HG02571 (cell line): ENCODE measurements at regions not wholly inside any gene's neighbourhood (a gene's known extent, or its start where the extent isn't known, plus 50 kb on each side); places are given as distances from the start of the nearest gene placed in this dataset.
"Not testable (repeated sequence)": the region's sequence is repeated elsewhere in the genome, so short reads cannot be mapped to it uniquely, and the experiment has no call there.

Experiments
- ATAC-seq: cut with Tn5 transposase; IDR thresholded peaks from one replicate; pipeline ENCODE4 v1.9.1; 2021; ENCODE audit warnings: mild to moderate bottlenecking, moderate library complexity; ENCODE audit not compliant: unreplicated experiment

- peak; percentile 91 for ATAC-seq
Measured at GRCh38 chr1:101128211-101128727, 102.7 kb upstream of the DPH5 start.

GRCh38 chr1:101124405-101124804, 98.8 kb upstream of the DPH5 start:
- ATAC-seq: no peak

- ATAC-seq: not testable (repeated sequence)
Measured at GRCh38 chr1:101123904-101124303, 98.3 kb upstream of the DPH5 start.

- peak; percentile 97 for ATAC-seq
Measured at GRCh38 chr1:101122452-101123166, 97.0 kb upstream of the DPH5 start.

GRCh38 chr1:101121975-101122374, 96.4 kb upstream of the DPH5 start:
- ATAC-seq: no peak

- ATAC-seq: no peak
Measured at GRCh38 chr1:101121504-101121903, 95.9 kb upstream of the DPH5 start.

GRCh38 chr1:101120868-101121267, 95.3 kb upstream of the DPH5 start:
- no peak for ATAC-seq

GRCh38 chr1:101119289-101119688, 93.7 kb upstream of the DPH5 start:
- no peak for ATAC-seq

GRCh38 chr1:101116006-101116405, 90.4 kb upstream of the DPH5 start:
- ATAC-seq: no peak

- no peak for ATAC-seq
Measured at GRCh38 chr1:101115112-101115511, 89.5 kb upstream of the DPH5 start.

- ATAC-seq: not testable (repeated sequence)
Measured at GRCh38 chr1:101114128-101114527, 88.5 kb upstream of the DPH5 start.

- ATAC-seq: peak; percentile 80
Measured at GRCh38 chr1:101112051-101112780, 86.6 kb upstream of the DPH5 start.

- ATAC-seq: no peak
Measured at GRCh38 chr1:101111461-101111860, 85.9 kb upstream of the DPH5 start.

- ATAC-seq: no peak
Measured at GRCh38 chr1:101109791-101110190, 84.2 kb upstream of the DPH5 start.

- ATAC-seq: no peak
Measured at GRCh38 chr1:101108111-101108500, 82.5 kb upstream of the DPH5 start.

GRCh38 chr1:101107496-101108110, 82.0 kb upstream of the DPH5 start:
- ATAC-seq: no peak

- no peak for ATAC-seq
Measured at GRCh38 chr1:101105877-101106276, 80.3 kb upstream of the DPH5 start.

GRCh38 chr1:101102426-101103156, 77.0 kb upstream of the DPH5 start:
- no peak for ATAC-seq

- no peak for ATAC-seq
Measured at GRCh38 chr1:101101360-101101759, 75.8 kb upstream of the DPH5 start.

- ATAC-seq: no peak
Measured at GRCh38 chr1:101100674-101101073, 75.1 kb upstream of the DPH5 start.

- no peak for ATAC-seq
Measured at GRCh38 chr1:101098907-101099306, 73.3 kb upstream of the DPH5 start.
